ENCODE measurements at regions not wholly inside any gene's neighbourhood (a gene's known extent, or its start where the extent isn't known, plus 50 kb on each side); places are given as distances from the start of the nearest gene placed in this dataset.

GRCh38 chr2:128646691-128647090 is 328.0 kb upstream of the HS6ST1 start:
- H3K4me1 Mint-ChIP-seq: peaks cover 61% of the 10 kb centered on the region
- DNase-seq (ENCODE audit: low spot score): no peak
- peaks cover 4% of the 10 kb centered on the region; the same call in 1 of the 2 replicates for H3K9me3 Mint-ChIP-seq
- H3K27ac Mint-ChIP-seq: no peak overlapping the region
- CTCF ChIA-PET: interaction anchor here (1.2 to 1.6 kb wide), 3 partner anchors 8 to 35 kb away, joined by 3 to 6 read pairs (median 4); no protein-coding TSS in a partner anchor
- no peak for TF ChIP-seq MXD4 (CRISPR knock-in tag; IDR thresholded peaks at IDR 0.05; ENCODE audit: borderline replicate concordance)
- TF ChIP-seq, protein P1, sequence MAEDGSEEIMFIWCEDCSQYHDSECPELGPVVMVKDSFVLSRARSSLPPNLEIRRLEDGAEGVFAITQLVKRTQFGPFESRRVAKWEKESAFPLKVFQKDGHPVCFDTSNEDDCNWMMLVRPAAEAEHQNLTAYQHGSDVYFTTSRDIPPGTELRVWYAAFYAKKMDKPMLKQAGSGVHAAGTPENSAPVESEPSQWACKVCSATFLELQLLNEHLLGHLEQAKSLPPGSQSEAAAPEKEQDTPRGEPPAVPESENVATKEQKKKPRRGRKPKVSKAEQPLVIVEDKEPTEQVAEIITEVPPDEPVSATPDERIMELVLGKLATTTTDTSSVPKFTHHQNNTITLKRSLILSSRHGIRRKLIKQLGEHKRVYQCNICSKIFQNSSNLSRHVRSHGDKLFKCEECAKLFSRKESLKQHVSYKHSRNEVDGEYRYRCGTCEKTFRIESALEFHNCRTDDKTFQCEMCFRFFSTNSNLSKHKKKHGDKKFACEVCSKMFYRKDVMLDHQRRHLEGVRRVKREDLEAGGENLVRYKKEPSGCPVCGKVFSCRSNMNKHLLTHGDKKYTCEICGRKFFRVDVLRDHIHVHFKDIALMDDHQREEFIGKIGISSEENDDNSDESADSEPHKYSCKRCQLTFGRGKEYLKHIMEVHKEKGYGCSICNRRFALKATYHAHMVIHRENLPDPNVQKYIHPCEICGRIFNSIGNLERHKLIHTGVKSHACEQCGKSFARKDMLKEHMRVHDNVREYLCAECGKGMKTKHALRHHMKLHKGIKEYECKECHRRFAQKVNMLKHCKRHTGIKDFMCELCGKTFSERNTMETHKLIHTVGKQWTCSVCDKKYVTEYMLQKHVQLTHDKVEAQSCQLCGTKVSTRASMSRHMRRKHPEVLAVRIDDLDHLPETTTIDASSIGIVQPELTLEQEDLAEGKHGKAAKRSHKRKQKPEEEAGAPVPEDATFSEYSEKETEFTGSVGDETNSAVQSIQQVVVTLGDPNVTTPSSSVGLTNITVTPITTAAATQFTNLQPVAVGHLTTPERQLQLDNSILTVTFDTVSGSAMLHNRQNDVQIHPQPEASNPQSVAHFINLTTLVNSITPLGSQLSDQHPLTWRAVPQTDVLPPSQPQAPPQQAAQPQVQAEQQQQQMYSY (CRISPR knock-in tag; IDR thresholded peaks at IDR 0.05): peak; percentile 36; the same call in 1 of the 2 replicates
- POLR2A ChIA-PET: no interaction called here
- no peak overlapping the region for H3K4me3 Mint-ChIP-seq
- peaks cover 16% of the 10 kb centered on the region for H3K27me3 Mint-ChIP-seq (ENCODE audit: low read depth)
- ATAC-seq: no peak
- no peaks in the 10 kb centered on the region for H3K36me3 Mint-ChIP-seq

DNA sequence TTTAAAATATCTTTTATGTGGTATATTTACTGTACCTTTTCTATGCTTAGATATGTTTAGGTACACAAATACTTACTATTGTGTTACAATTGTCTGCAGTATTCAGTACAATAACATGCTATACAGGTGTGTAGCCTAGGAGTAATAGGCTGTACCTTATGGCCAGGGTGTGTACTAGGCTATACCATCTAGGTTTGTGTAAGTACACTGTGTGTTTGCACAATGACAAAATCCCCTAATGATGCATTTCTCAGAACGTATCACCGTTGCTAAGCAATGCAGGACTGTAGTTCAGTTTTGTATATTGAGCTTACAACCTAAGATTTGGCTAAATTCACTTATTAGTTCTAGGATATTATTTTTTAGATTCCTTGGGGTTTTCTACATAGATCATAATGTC is 332.3 kb upstream of the HS6ST1 start:
- CTCF ChIA-PET: no interaction called here
- Mint-ChIP-seq H3K4me1 (peaks cover 28% of the 10 kb centered on the region), H3K9me3 (peaks cover 4% of the 10 kb centered on the region; the same call in 1 of the 2 replicates), H3K27ac (no peak overlapping the region), H3K27me3 (ENCODE audit: low read depth) (0 out of 2 replicates have a peak, but pooled peaks cover 2% of the 10 kb centered on the region), H3K4me3 (no peak overlapping the region), H3K36me3 (no peaks in the 10 kb centered on the region)
- POLR2A ChIA-PET: no interaction called here
- DNase-seq (ENCODE audit: low spot score): no peak
- ATAC-seq: no peak
- TF ChIP-seq OVOL2 (CRISPR knock-in tag; IDR thresholded peaks at IDR 0.05; ENCODE audit: borderline replicate concordance) (no peak), FOXJ3 (CRISPR knock-in tag; IDR thresholded peaks at IDR 0.05; ENCODE audit: borderline replicate concordance) (no peak), ATF6 (CRISPR knock-in tag; IDR thresholded peaks at IDR 0.05) (no peak), SOX15 (CRISPR knock-in tag; IDR thresholded peaks at IDR 0.05) (no peak), SP1 (CRISPR knock-in tag; conservative IDR thresholded peaks at IDR 0.05) (no peak), ZMAT4 (CRISPR knock-in tag; IDR thresholded peaks at IDR 0.05) (no peak), TP53 (CRISPR knock-in tag; IDR thresholded peaks at IDR 0.05) (no peak), TCF7 (CRISPR knock-in tag; IDR thresholded peaks at IDR 0.05; ENCODE audit: low read depth) (no peak), NR3C1 (CRISPR knock-in tag; conservative IDR thresholded peaks at IDR 0.05; ENCODE audit: low read depth) (no peak), SMAD3 (CRISPR knock-in tag; IDR thresholded peaks at IDR 0.05; ENCODE audit: borderline replicate concordance) (no peak), NFE2L1 (CRISPR knock-in tag; IDR thresholded peaks at IDR 0.05) (no peak), EMX1 (CRISPR knock-in tag; IDR thresholded peaks at IDR 0.05) (no peak), ZNF121 (CRISPR knock-in tag; IDR thresholded peaks at IDR 0.05) (no peak), ZNF671 (CRISPR knock-in tag; IDR thresholded peaks at IDR 0.05) (no peak)
- TF ChIP-seq, protein P1 (CRISPR knock-in tag; IDR thresholded peaks at IDR 0.05): no peak
- TF ChIP-seq, protein P2, sequence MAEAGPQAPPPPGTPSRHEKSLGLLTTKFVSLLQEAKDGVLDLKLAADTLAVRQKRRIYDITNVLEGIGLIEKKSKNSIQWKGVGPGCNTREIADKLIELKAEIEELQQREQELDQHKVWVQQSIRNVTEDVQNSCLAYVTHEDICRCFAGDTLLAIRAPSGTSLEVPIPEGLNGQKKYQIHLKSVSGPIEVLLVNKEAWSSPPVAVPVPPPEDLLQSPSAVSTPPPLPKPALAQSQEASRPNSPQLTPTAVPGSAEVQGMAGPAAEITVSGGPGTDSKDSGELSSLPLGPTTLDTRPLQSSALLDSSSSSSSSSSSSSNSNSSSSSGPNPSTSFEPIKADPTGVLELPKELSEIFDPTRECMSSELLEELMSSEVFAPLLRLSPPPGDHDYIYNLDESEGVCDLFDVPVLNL (CRISPR knock-in tag; IDR thresholded peaks at IDR 0.05; ENCODE audit: borderline replicate concordance, low read depth): no peak
- TF ChIP-seq, protein P3, sequence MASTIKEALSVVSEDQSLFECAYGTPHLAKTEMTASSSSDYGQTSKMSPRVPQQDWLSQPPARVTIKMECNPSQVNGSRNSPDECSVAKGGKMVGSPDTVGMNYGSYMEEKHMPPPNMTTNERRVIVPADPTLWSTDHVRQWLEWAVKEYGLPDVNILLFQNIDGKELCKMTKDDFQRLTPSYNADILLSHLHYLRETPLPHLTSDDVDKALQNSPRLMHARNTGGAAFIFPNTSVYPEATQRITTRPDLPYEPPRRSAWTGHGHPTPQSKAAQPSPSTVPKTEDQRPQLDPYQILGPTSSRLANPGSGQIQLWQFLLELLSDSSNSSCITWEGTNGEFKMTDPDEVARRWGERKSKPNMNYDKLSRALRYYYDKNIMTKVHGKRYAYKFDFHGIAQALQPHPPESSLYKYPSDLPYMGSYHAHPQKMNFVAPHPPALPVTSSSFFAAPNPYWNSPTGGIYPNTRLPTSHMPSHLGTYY (CRISPR knock-in tag; IDR thresholded peaks at IDR 0.05): no peak
- TF ChIP-seq, protein P4, sequence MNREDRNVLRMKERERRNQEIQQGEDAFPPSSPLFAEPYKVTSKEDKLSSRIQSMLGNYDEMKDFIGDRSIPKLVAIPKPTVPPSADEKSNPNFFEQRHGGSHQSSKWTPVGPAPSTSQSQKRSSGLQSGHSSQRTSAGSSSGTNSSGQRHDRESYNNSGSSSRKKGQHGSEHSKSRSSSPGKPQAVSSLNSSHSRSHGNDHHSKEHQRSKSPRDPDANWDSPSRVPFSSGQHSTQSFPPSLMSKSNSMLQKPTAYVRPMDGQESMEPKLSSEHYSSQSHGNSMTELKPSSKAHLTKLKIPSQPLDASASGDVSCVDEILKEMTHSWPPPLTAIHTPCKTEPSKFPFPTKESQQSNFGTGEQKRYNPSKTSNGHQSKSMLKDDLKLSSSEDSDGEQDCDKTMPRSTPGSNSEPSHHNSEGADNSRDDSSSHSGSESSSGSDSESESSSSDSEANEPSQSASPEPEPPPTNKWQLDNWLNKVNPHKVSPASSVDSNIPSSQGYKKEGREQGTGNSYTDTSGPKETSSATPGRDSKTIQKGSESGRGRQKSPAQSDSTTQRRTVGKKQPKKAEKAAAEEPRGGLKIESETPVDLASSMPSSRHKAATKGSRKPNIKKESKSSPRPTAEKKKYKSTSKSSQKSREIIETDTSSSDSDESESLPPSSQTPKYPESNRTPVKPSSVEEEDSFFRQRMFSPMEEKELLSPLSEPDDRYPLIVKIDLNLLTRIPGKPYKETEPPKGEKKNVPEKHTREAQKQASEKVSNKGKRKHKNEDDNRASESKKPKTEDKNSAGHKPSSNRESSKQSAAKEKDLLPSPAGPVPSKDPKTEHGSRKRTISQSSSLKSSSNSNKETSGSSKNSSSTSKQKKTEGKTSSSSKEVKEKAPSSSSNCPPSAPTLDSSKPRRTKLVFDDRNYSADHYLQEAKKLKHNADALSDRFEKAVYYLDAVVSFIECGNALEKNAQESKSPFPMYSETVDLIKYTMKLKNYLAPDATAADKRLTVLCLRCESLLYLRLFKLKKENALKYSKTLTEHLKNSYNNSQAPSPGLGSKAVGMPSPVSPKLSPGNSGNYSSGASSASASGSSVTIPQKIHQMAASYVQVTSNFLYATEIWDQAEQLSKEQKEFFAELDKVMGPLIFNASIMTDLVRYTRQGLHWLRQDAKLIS (CRISPR knock-in tag; IDR thresholded peaks at IDR 0.05; ENCODE audit: borderline replicate concordance): no peak
